CD4-positive, alpha-beta T cell treated with Interleukin-21 for 1 hour (primary cell): ENCODE measurements at regions not wholly inside any gene's neighbourhood (a gene's known extent, or its start where the extent isn't known, plus 50 kb on each side); places are given as distances from the start of the nearest gene placed in this dataset.
A peak's percentile ranks its signal among the peaks of the same experiment; 100 is the strongest.
"Not testable (repeated sequence)": the region's sequence is repeated elsewhere in the genome, so short reads cannot be mapped to it uniquely, and the experiment has no call there.

Experiments
- DNase-seq: peaks from one replicate; pipeline ENCODE4 v3.0.0-alpha.2; 2020

- no peak for DNase-seq
Measured at GRCh38 chr12:126042286-126042685, 977.1 kb downstream of the AACS start.

- not testable (repeated sequence) for DNase-seq
Measured at GRCh38 chr12:126049501-126049900, 984.3 kb downstream of the AACS start.

- no peak for DNase-seq
Measured at GRCh38 chr12:126051611-126052107, 986.4 kb downstream of the AACS start.

GRCh38 chr12:126055521-126055920 lies 990.3 kb downstream of the AACS start:
- DNase-seq: no peak

GRCh38 chr12:126061777-126062176 lies 996.5 kb downstream of the AACS start:
- no peak for DNase-seq

GRCh38 chr12:126064028-126064427 lies 998.8 kb downstream of the AACS start:
- DNase-seq: no peak

GRCh38 chr12:126067626-126068329 lies 1002.5 kb downstream of the AACS start:
- no peak for DNase-seq

- DNase-seq: peak; percentile 35
Measured at GRCh38 chr12:126069549-126070165, 1004.4 kb downstream of the AACS start.

- DNase-seq: no peak
Measured at GRCh38 chr12:126076515-126076914, 1011.3 kb downstream of the AACS start.

- DNase-seq: no peak
Measured at GRCh38 chr12:126083926-126084325, 1018.7 kb downstream of the AACS start.

- no peak for DNase-seq
Measured at GRCh38 chr12:126084480-126084879, 1019.2 kb downstream of the AACS start.

- DNase-seq: no peak
Measured at GRCh38 chr12:126086242-126086641, 1021.0 kb downstream of the AACS start.

GRCh38 chr12:126087692-126088091 lies 1022.5 kb downstream of the AACS start:
- DNase-seq: no peak

GRCh38 chr12:126093908-126094307 lies 1028.7 kb downstream of the AACS start:
- DNase-seq: no peak

- DNase-seq: no peak
Measured at GRCh38 chr12:126095748-126096510, 1030.7 kb downstream of the AACS start.

- DNase-seq: no peak
Measured at GRCh38 chr12:126106706-126107105, 1041.5 kb downstream of the AACS start.

GRCh38 chr12:126107659-126108058 lies 1042.4 kb downstream of the AACS start:
- no peak for DNase-seq

- no peak for DNase-seq
Measured at GRCh38 chr12:126108247-126108646, 1043.0 kb downstream of the AACS start.

GRCh38 chr12:126112141-126112540 lies 1046.9 kb downstream of the AACS start:
- DNase-seq: no peak

- no peak for DNase-seq
Measured at GRCh38 chr12:126112849-126113248, 1047.6 kb downstream of the AACS start.

- DNase-seq: no peak
Measured at GRCh38 chr12:126114441-126114840, 1049.2 kb downstream of the AACS start.

GRCh38 chr12:126117502-126117901 lies 1052.3 kb downstream of the AACS start:
- DNase-seq: no peak

GRCh38 chr12:126139355-126139754 lies 1074.1 kb downstream of the AACS start:
- no peak for DNase-seq

GRCh38 chr12:126144603-126145002 lies 1079.4 kb downstream of the AACS start:
- DNase-seq: no peak
